PFSK-1 (cell line): ENCODE measurements at regions not wholly inside any gene's neighbourhood (a gene's known extent, or its start where the extent isn't known, plus 50 kb on each side); places are given as distances from the start of the nearest gene placed in this dataset.

Experiments
- POLR2AphosphoS5 ChIP-seq: IDR thresholded peaks from 2 replicates; pipeline ENCODE4 v1.6.1; 2012; ENCODE audit warnings: low read depth, mild to moderate bottlenecking, control low read depth, low read length, moderate library complexity
- TAF1 ChIP-seq: IDR thresholded peaks from 2 replicates; pipeline ENCODE4 v1.6.1; 2012; ENCODE audit warnings: low read length, control low read depth, borderline replicate concordance; ENCODE audit not compliant: insufficient read depth
- TF ChIP-seq, protein P1 (sequence below), 2 experiments: IDR thresholded peaks; 2 replicates each; pipeline versions ENCODE4 v1.6.1 to v1.8.0; 2011 to 2012; ENCODE audit warnings: low read depth in 2 of 2, low read length in 2 of 2, control low read depth in 1 of 2, inconsistent platforms in 1 of 2, mild to moderate bottlenecking in 1 of 2, moderate library complexity in 1 of 2; ENCODE audit not compliant: insufficient read depth in 1 of 2

GRCh38 chr20:48478806-48479585 lies 348.8 kb downstream of the PREX1 start:
- TF ChIP-seq POLR2AphosphoS5, result no peak
- TF ChIP-seq, protein P1, sequence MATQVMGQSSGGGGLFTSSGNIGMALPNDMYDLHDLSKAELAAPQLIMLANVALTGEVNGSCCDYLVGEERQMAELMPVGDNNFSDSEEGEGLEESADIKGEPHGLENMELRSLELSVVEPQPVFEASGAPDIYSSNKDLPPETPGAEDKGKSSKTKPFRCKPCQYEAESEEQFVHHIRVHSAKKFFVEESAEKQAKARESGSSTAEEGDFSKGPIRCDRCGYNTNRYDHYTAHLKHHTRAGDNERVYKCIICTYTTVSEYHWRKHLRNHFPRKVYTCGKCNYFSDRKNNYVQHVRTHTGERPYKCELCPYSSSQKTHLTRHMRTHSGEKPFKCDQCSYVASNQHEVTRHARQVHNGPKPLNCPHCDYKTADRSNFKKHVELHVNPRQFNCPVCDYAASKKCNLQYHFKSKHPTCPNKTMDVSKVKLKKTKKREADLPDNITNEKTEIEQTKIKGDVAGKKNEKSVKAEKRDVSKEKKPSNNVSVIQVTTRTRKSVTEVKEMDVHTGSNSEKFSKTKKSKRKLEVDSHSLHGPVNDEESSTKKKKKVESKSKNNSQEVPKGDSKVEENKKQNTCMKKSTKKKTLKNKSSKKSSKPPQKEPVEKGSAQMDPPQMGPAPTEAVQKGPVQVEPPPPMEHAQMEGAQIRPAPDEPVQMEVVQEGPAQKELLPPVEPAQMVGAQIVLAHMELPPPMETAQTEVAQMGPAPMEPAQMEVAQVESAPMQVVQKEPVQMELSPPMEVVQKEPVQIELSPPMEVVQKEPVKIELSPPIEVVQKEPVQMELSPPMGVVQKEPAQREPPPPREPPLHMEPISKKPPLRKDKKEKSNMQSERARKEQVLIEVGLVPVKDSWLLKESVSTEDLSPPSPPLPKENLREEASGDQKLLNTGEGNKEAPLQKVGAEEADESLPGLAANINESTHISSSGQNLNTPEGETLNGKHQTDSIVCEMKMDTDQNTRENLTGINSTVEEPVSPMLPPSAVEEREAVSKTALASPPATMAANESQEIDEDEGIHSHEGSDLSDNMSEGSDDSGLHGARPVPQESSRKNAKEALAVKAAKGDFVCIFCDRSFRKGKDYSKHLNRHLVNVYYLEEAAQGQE (IDR thresholded peaks at IDR 0.05; ENCODE audit: insufficient read depth in 1 of 2, low read depth in 2 of 2, low read length in 2 of 2), result no peak
- TF ChIP-seq TAF1, result no peak
